Esophagus squamous epithelium (tissue), 5 donors: ENCODE measurements at regions not wholly inside any gene's neighbourhood (a gene's known extent, or its start where the extent isn't known, plus 50 kb on each side); places are given as distances from the start of the nearest gene placed in this dataset.

ENCODE experiments used
- DNase-seq: peaks from one replicate; lab custom pipeline; 2025; lab: John Stamatoyannopoulos, UW
- H3K27ac ChIP-seq, 4 donors: fragments of 200-600 bp; sonication (generic); one replicate each; pipeline ENCODE4 v1.5.1; 2016 to 2019; ENCODE audit warnings: mild to moderate bottlenecking in 1 of 4
- H3K27me3 ChIP-seq, 4 donors: fragments of 200-600 bp; sonication (generic); 1 replicate in 3 of 4; 2 replicates in 1 of 4; pipeline versions ENCODE4 v1.5.1 to v1.6.0; 2017 to 2021; ENCODE audit warnings: antibody characterized with exemption in 1 of 4
- H3K36me3 ChIP-seq, 3 donors: fragments of 200-600 bp; sonication (generic); one replicate each; pipeline ENCODE4 v1.5.1; 2016 to 2019
- H3K4me1 ChIP-seq, 3 donors: fragments of 200-600 bp; sonication (generic); one replicate each; pipeline ENCODE4 v1.5.1; 2017 to 2019
- H3K4me3 ChIP-seq, 4 donors: fragments of 200-600 bp; sonication (generic); 1 replicate in 3 of 4; 2 replicates in 1 of 4; pipeline ENCODE4 v1.5.1; 2016 to 2019; ENCODE audit warnings: mild to moderate bottlenecking in 2 of 4, moderate library complexity in 1 of 4
- H3K9me3 ChIP-seq, 3 donors: fragments of 200-600 bp; sonication (generic); one replicate each; pipeline ENCODE4 v1.5.1; 2016 to 2019
- CTCF ChIP-seq, 6 experiments: fragments of 450-650 bp in 4 of 6; fragments of 200-600 bp in 2 of 6; sonication (generic) in 2 of 6; IDR thresholded peaks; one replicate each; pipeline ENCODE4 v1.5.1; 2016 to 2019; ENCODE audit warnings: antibody characterized with exemption in 6 of 6, mild to moderate bottlenecking in 4 of 6, moderate library complexity in 4 of 6
- POLR2A ChIP-seq, 4 donors: fragments of 450-650 bp; IDR thresholded peaks; one replicate each; pipeline ENCODE4 v1.6.1; 2017; ENCODE audit warnings: antibody characterized with exemption in 4 of 4, mild to moderate bottlenecking in 4 of 4, moderate library complexity in 3 of 4
- WGBS, 2 donors: methylation state at CpG; one replicate each; pipeline ENCODE4 v1.1.5; 2018; 5-methylcytosine and 5-hydroxymethylcytosine counted together
- intact Hi-C: fragments of 100-400 bp; cut with DNase I; formaldehyde crosslinking; loops from one replicate; pipeline ENCODE4 v1.15.0; 2022
- donor health status: DM: yes; HTN: yes; CAD: no.

GRCh38 chr2:137836671-137837070 lies 127.6 kb upstream of the HNMT start:
- no peak for DNase-seq
- intact Hi-C loops = loop anchor here (10.0 kb wide), 1 partner anchor 1412 kb away; no protein-coding TSS in a partner anchor

GRCh38 chr2:137837830-137838229 lies 126.4 kb upstream of the HNMT start:
- Histone ChIP-seq H3K4me1 (peaks cover 0 to 6% (median 0%) of the 10 kb centered on the region in 3 donors), H3K9me3 (no peaks in the 10 kb centered on the region), H3K36me3 (no peaks in the 10 kb centered on the region), H3K27ac (no peak overlapping the region), H3K4me3 (no peak overlapping the region), H3K27me3 (no peaks in the 10 kb centered on the region)
- 51 to 53% methylated on average over 3 to 4 of the region's 4 CpGs for WGBS, 2 donors
- no peak for DNase-seq
- TF ChIP-seq POLR2A (IDR thresholded peaks at IDR 0.05) (no peak), CTCF (IDR thresholded peaks at IDR 0.05) (no peak)
- intact Hi-C loops = loop anchor here (10.0 kb wide), 1 partner anchor 1413 kb away; no protein-coding TSS in a partner anchor

More at GRCh38 chr2:137836671-137837070, 127.6 kb upstream of the HNMT start:
- no peaks in the 10 kb centered on the region for H3K9me3 ChIP-seq
- no peak overlapping the region for H3K27ac ChIP-seq
- H3K4me3 ChIP-seq = no peak overlapping the region
- H3K27me3 ChIP-seq = no peaks in the 10 kb centered on the region
- WGBS, 2 donors = 75 to 90% methylated on average over 1 to 3 of the region's 3 CpGs
- no peak for TF ChIP-seq CTCF (IDR thresholded peaks at IDR 0.05)
- no peak for TF ChIP-seq POLR2A (IDR thresholded peaks at IDR 0.05)
- no peaks in the 10 kb centered on the region for H3K36me3 ChIP-seq
- peaks cover 0 to 6% (median 0%) of the 10 kb centered on the region in 3 donors for H3K4me1 ChIP-seq

DNA sequence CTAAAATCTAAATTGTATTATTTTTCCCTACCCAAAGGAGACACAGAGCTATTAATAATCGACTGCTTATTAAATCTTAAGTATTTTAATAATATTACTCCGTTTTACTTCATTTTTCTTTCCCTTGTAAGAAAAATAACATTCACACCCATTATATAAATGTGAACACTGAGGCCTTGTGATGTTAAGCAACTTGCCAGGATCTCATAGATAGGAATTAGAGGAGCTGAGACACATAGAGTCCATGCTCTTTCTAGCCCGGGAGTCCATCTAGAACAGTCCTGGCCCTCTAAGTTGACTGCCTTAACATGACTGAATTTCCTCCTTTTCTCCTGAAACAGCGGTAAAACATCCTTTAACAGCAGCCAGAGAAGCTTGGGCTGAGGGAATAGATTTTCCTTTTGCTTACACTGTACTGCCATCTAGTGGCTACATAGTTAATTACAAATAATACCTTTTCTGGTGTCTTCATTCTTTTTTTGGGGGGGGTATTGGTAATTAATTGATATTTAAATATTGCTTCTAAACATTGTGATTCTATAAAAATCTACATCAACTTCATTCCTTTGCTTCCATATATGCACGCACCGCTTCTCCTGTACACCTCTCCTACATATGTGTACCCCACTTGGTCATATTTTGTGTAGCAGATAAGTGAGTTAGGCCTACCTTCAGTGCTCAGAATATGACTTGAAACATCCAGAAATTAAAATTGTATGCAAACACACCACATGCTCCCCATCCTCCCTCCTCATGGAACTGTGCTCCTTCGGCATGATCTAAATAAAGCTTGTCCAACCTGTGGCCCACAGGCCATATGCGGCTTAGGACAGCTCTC lies 125.8 kb upstream of the HNMT start:
- H3K27me3 ChIP-seq = no peaks in the 10 kb centered on the region
- H3K27ac ChIP-seq = no peak overlapping the region
- H3K4me3 ChIP-seq = no peak overlapping the region
- WGBS, 2 donors = 33 to 36% methylated on average over 8 of the region's 8 CpGs
- H3K4me1 ChIP-seq = peaks cover 0 to 6% (median 0%) of the 10 kb centered on the region in 3 donors
- peak; percentile 9 to 77 (median 60) for TF ChIP-seq CTCF (IDR thresholded peaks at IDR 0.05)
- no peak for TF ChIP-seq POLR2A (IDR thresholded peaks at IDR 0.05)
- H3K36me3 ChIP-seq = no peaks in the 10 kb centered on the region
- DNase-seq = no peak
- no peaks in the 10 kb centered on the region for H3K9me3 ChIP-seq
- intact Hi-C loops = loop anchor here (10.0 kb wide), 1 partner anchor 1414 kb away; no protein-coding TSS in a partner anchor

DNA sequence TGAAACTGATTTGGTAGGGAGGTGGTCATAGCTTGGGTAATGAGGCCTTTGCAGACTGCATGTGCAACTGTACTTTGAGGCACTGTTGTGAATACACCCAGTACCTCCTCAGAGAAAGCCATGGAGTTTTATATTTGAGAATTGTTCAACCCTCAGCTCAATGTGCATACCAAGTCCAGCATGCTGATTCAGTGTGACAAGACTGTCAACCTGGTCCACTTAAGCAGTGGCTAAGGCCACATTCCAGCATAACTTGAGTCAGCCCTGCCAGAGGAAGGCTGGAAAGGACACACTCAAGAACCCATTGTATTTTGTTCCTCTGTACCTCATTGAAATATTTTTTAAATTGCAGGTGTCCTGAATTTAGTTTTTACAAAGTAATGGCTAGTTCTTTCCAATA lies 121.8 kb upstream of the HNMT start:
- H3K4me3 ChIP-seq = no peak overlapping the region
- peaks cover 0 to 6% (median 3%) of the 10 kb centered on the region in 3 donors for H3K9me3 ChIP-seq
- H3K27ac ChIP-seq = no peak overlapping the region
- intact Hi-C loops = no loop called here
- no peak for DNase-seq
- TF ChIP-seq CTCF (IDR thresholded peaks at IDR 0.05) = no peak
- no peak for TF ChIP-seq POLR2A (IDR thresholded peaks at IDR 0.05)
- H3K36me3 ChIP-seq = no peaks in the 10 kb centered on the region
- no peaks in the 10 kb centered on the region for H3K27me3 ChIP-seq
- H3K4me1 ChIP-seq = peaks cover 0 to 13% (median 0%) of the 10 kb centered on the region in 3 donors

DNA sequence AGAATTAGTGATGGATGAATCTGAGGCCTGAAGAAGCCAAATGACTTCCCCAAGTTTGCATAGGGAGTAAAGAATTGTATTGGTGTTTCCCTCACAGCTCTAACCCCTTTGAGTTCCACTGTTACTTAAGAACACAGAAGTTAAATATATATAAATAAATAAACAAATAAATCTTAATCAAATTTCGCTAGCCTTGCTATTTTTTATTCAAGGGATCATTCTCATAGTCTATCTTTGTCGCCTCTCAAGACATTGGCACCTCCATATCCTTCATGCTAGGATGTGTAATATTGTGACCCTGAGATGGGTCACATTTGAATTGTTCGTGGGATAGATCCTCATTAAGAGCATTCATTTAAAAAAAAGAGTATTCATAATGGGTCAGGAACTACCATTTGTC lies 121.3 kb upstream of the HNMT start:
- H3K36me3 ChIP-seq = no peaks in the 10 kb centered on the region
- WGBS, 2 donors = 56 to 65% methylated on average over 3 of the region's 3 CpGs
- H3K27ac ChIP-seq = no peak overlapping the region
- DNase-seq = no peak
- no peaks in the 10 kb centered on the region for H3K27me3 ChIP-seq
- no peak overlapping the region for H3K4me3 ChIP-seq
- H3K9me3 ChIP-seq = peaks cover 0 to 6% (median 3%) of the 10 kb centered on the region in 3 donors
- peaks cover 0 to 16% (median 0%) of the 10 kb centered on the region in 3 donors for H3K4me1 ChIP-seq
- intact Hi-C loops = no loop called here
- TF ChIP-seq POLR2A (IDR thresholded peaks at IDR 0.05) = no peak
- TF ChIP-seq CTCF (IDR thresholded peaks at IDR 0.05) = no peak
